CD14-positive monocyte (primary cell): ENCODE measurements at regions not wholly inside any gene's neighbourhood (a gene's known extent, or its start where the extent isn't known, plus 50 kb on each side); places are given as distances from the start of the nearest gene placed in this dataset.

Experiments
- DNase-seq, 3 donors: peaks; one replicate each; pipeline ENCODE4 v3.0.0-alpha.2; 2011 to 2022
- H2AFZ ChIP-seq: 2 replicates; pipeline ENCODE4 v1.6.0; 2012; ENCODE audit warnings: mild to moderate bottlenecking, low read depth, low read length, inconsistent platforms; ENCODE audit not compliant: insufficient read depth, poor library complexity, severe bottlenecking
- H3K27ac ChIP-seq, 2 donors: 1 replicate in 1 of 2; 2 replicates in 1 of 2; pipeline ENCODE4 v1.5.1; 2012 to 2013; ENCODE audit warnings: low read length in 2 of 2, control low read depth in 1 of 2, inconsistent platforms in 1 of 2, low read depth in 1 of 2, mild to moderate bottlenecking in 1 of 2
- H3K27me3 ChIP-seq, 2 donors: one replicate each; pipeline versions ENCODE4 v1.6.0 to v1.6.1; 2011 to 2013; ENCODE audit warnings: low read length in 2 of 2; ENCODE audit not compliant: control insufficient read depth in 2 of 2, insufficient read depth in 2 of 2
- H3K36me3 ChIP-seq, 2 donors: replicated peaks in 1 of 2; 1 replicate in 1 of 2; 2 replicates in 1 of 2; pipeline versions ENCODE4 v1.5.1 to v1.6.1; 2012 to 2013; ENCODE audit warnings: low read length in 2 of 2, control low read depth in 1 of 2, inconsistent platforms in 1 of 2, mild to moderate bottlenecking in 1 of 2; ENCODE audit not compliant: insufficient read depth in 2 of 2, control insufficient read depth in 1 of 2
- H3K4me1 ChIP-seq, 2 donors: 1 replicate in 1 of 2; 2 replicates in 1 of 2; pipeline versions ENCODE4 v1.5.1 to v1.6.1; 2012 to 2013; ENCODE audit warnings: low read length in 2 of 2, control low read depth in 1 of 2, inconsistent platforms in 1 of 2, mild to moderate bottlenecking in 1 of 2, moderate library complexity in 1 of 2; ENCODE audit not compliant: insufficient read depth in 2 of 2, control insufficient read depth in 1 of 2
- H3K4me2 ChIP-seq: replicated peaks from 2 replicates; pipeline ENCODE3; 2012; ENCODE audit warnings: low read length, moderate library complexity, mild to moderate bottlenecking; ENCODE audit not compliant: poor library complexity, severe bottlenecking; ENCODE audit errors: extremely low read depth
- H3K4me3 ChIP-seq, 3 experiments: fragments of 200-600 bp in 1 of 3; sonication (generic) in 1 of 3; replicated peaks in 1 of 3; 1 replicate in 2 of 3; 2 replicates in 1 of 3; pipeline ENCODE4 v1.5.1; 2011 to 2013; ENCODE audit warnings: low read length in 3 of 3, mild to moderate bottlenecking in 3 of 3, control low read depth in 2 of 3, low read depth in 2 of 3, inconsistent platforms in 1 of 3, moderate library complexity in 1 of 3
- H3K79me2 ChIP-seq: 2 replicates; pipeline ENCODE4 v1.6.0; 2012; ENCODE audit warnings: mild to moderate bottlenecking, control low read depth, inconsistent platforms, low read length, moderate library complexity; ENCODE audit not compliant: insufficient read depth
- H3K9ac ChIP-seq: 2 replicates; pipeline ENCODE4 v1.6.0; 2017; ENCODE audit warnings: low read length, mild to moderate bottlenecking; ENCODE audit not compliant: insufficient read depth, poor library complexity, severe bottlenecking
- H3K9me3 ChIP-seq, 2 donors: replicated peaks in 1 of 2; 1 replicate in 1 of 2; 2 replicates in 1 of 2; pipeline versions ENCODE4 v1.5.1 to v1.6.1; 2012 to 2013; ENCODE audit warnings: low read length in 2 of 2, control low read depth in 1 of 2; ENCODE audit not compliant: control insufficient read depth in 1 of 2, insufficient read depth in 1 of 2
- H4K20me1 ChIP-seq: 2 replicates; pipeline ENCODE4 v1.6.0; 2012; ENCODE audit warnings: mild to moderate bottlenecking, low read length, control low read depth, moderate library complexity; ENCODE audit not compliant: insufficient read depth
- H3K27ac Mint-ChIP-seq, 7 donors: one replicate each; pipeline ENCODE4 v1.8.0; 2020; ENCODE audit warnings: mild to moderate bottlenecking in 7 of 7, mixed read lengths in 7 of 7, moderate library complexity in 6 of 7, inconsistent platforms in 2 of 7
- H3K27me3 Mint-ChIP-seq, 3 donors: one replicate each; pipeline ENCODE4 v1.8.0; 2021 to 2022; ENCODE audit warnings: low read depth in 3 of 3, mild to moderate bottlenecking in 3 of 3, mixed read lengths in 3 of 3, moderate library complexity in 3 of 3, inconsistent platforms in 1 of 3
- H3K36me3 Mint-ChIP-seq, 2 donors: one replicate each; pipeline ENCODE4 v1.8.0; 2020; ENCODE audit warnings: mixed read lengths in 2 of 2, inconsistent platforms in 1 of 2, mild to moderate bottlenecking in 1 of 2
- H3K4me1 Mint-ChIP-seq: one replicate; pipeline ENCODE4 v1.8.0; 2020; ENCODE audit warnings: mild to moderate bottlenecking, mixed read lengths
- H3K4me3 Mint-ChIP-seq, 2 donors: one replicate each; pipeline ENCODE4 v1.8.0; 2020; ENCODE audit warnings: mild to moderate bottlenecking in 2 of 2, mixed read lengths in 2 of 2, moderate library complexity in 1 of 2
- H3K9me3 Mint-ChIP-seq, 7 donors: one replicate each; pipeline ENCODE4 v1.8.0; 2020 to 2022; ENCODE audit warnings: mixed read lengths in 7 of 7, mild to moderate bottlenecking in 6 of 7, moderate library complexity in 6 of 7, inconsistent platforms in 2 of 7
- WGBS: methylation state at CpG from one replicate; pipeline ENCODE4 v1.1.5; 2013; ENCODE audit warnings: missing lambda C conversion rate; ENCODE audit not compliant: insufficient coverage; 5-methylcytosine and 5-hydroxymethylcytosine counted together
- intact Hi-C, 2 donors: fragments of 100-400 bp; cut with micrococcal nuclease; formaldehyde crosslinking; loops; one replicate each; pipeline versions ENCODE4 v1.15.0 to v1.15.1; 2023
- TF ChIP-seq, protein P1 (sequence below): fragments of 200-600 bp; IDR thresholded peaks from one replicate; pipeline ENCODE4 v1.8.0; 2022; ENCODE audit warnings: antibody characterized with exemption, mild to moderate bottlenecking

DNA sequence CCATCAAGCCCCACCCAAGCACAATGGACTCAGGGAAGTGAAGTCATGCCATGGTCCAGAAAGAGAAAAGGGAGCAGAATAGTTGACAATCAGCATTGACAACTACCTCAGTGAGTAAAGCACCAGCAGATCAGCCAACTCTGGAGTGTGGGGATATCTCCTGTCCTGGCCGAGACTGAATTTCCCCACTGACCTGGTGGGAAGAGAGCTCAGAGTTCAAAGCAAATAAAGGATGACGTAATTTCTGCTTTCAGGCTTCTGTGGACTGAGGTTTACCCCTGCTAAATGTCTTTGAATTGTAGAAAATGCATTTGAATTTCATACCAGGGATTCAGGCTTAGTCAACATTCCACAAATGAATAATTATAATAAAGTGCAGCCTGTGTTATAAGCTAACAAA is 152.9 kb downstream of the CBLN1 start:
- Mint-ChIP-seq H3K4me3 (no peak overlapping the region), H3K27ac (no peak overlapping the region), H3K27me3 (peaks cover 0 to 1% (median 0%) of the 10 kb centered on the region in 3 donors), H3K36me3 (no peaks in the 10 kb centered on the region), H3K9me3 (peaks cover 0 to 4% (median 0%) of the 10 kb centered on the region in 7 donors), H3K4me1 (no peaks in the 10 kb centered on the region)
- H4K20me1 ChIP-seq = no peaks in the 10 kb centered on the region
- no peaks in the 10 kb centered on the region for H3K27me3 ChIP-seq
- DNase-seq = no peak
- no peak overlapping the region for H3K4me2 ChIP-seq
- no peak overlapping the region for H3K27ac ChIP-seq
- H3K9ac ChIP-seq = no peak overlapping the region
- no peaks in the 10 kb centered on the region for H3K36me3 ChIP-seq
- no peaks in the 10 kb centered on the region for H3K4me1 ChIP-seq
- 100% methylated on average over 1 of the region's 2 CpGs for WGBS
- H2AFZ ChIP-seq = no peak overlapping the region
- no peak overlapping the region for H3K4me3 ChIP-seq
- no peaks in the 10 kb centered on the region for H3K9me3 ChIP-seq
- intact Hi-C loops = no loop called here
- TF ChIP-seq, protein P1, sequence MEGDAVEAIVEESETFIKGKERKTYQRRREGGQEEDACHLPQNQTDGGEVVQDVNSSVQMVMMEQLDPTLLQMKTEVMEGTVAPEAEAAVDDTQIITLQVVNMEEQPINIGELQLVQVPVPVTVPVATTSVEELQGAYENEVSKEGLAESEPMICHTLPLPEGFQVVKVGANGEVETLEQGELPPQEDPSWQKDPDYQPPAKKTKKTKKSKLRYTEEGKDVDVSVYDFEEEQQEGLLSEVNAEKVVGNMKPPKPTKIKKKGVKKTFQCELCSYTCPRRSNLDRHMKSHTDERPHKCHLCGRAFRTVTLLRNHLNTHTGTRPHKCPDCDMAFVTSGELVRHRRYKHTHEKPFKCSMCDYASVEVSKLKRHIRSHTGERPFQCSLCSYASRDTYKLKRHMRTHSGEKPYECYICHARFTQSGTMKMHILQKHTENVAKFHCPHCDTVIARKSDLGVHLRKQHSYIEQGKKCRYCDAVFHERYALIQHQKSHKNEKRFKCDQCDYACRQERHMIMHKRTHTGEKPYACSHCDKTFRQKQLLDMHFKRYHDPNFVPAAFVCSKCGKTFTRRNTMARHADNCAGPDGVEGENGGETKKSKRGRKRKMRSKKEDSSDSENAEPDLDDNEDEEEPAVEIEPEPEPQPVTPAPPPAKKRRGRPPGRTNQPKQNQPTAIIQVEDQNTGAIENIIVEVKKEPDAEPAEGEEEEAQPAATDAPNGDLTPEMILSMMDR = no peak
- H3K79me2 ChIP-seq = no peaks in the 10 kb centered on the region

- H3K4me1 ChIP-seq = no peaks in the 10 kb centered on the region
- no peak overlapping the region for H3K27ac Mint-ChIP-seq
- intact Hi-C loops = no loop called here
- H3K36me3 Mint-ChIP-seq = no peaks in the 10 kb centered on the region
- H3K36me3 ChIP-seq = no peaks in the 10 kb centered on the region
- TF ChIP-seq, protein P1 = no peak
- no peak overlapping the region for H3K4me2 ChIP-seq
- H3K4me3 Mint-ChIP-seq = no peak overlapping the region
- H2AFZ ChIP-seq = no peak overlapping the region
- no peak for DNase-seq
- no peaks in the 10 kb centered on the region for H3K4me1 Mint-ChIP-seq
- H3K9me3 ChIP-seq = no peaks in the 10 kb centered on the region
- WGBS = no CpG with 5 or more reads among the region's 1 CpG
- H3K9ac ChIP-seq = no peak overlapping the region
- H3K4me3 ChIP-seq = no peak overlapping the region
- peaks cover 0 to 1% (median 0%) of the 10 kb centered on the region in 3 donors for H3K27me3 Mint-ChIP-seq
- H3K79me2 ChIP-seq = no peaks in the 10 kb centered on the region
- no peak overlapping the region for H3K27ac ChIP-seq
- H4K20me1 ChIP-seq = no peaks in the 10 kb centered on the region
- H3K27me3 ChIP-seq = no peaks in the 10 kb centered on the region
- peaks cover 0 to 2% (median 0%) of the 10 kb centered on the region in 7 donors for H3K9me3 Mint-ChIP-seq
These were observed 154.5 kb downstream of the CBLN1 start for GRCh38 chr16:49127103-49127502.
